H9 (cell line): ENCODE measurements at regions not wholly inside any gene's neighbourhood (a gene's known extent, or its start where the extent isn't known, plus 50 kb on each side); places are given as distances from the start of the nearest gene placed in this dataset.

ENCODE experiments used
- DNase-seq: peaks from one replicate; pipeline ENCODE4 v3.0.0-alpha.2; 2017
- H2AFZ ChIP-seq: one replicate; pipeline ENCODE4 v1.6.1; 2013; ENCODE audit warnings: mild to moderate bottlenecking, low read length, control low read depth, moderate library complexity
- H2AK5ac ChIP-seq: 2 replicates; pipeline ENCODE4 v1.6.1; 2013; ENCODE audit warnings: low read length, control low read depth, mixed read lengths; ENCODE audit not compliant: insufficient read length
- H2BK120ac ChIP-seq: one replicate; pipeline ENCODE4 v1.6.1; 2013; ENCODE audit warnings: low read depth, mild to moderate bottlenecking, low read length, control low read depth, inconsistent platforms; ENCODE audit not compliant: poor library complexity, severe bottlenecking
- H2BK12ac ChIP-seq: 2 replicates; pipeline ENCODE4 v1.6.1; 2013; ENCODE audit warnings: low read length, control low read depth, mixed read lengths, low read depth; ENCODE audit not compliant: insufficient read length
- H2BK15ac ChIP-seq: 2 replicates; pipeline ENCODE4 v1.6.1; 2013; ENCODE audit warnings: low read depth, low read length, control low read depth
- H2BK20ac ChIP-seq: one replicate; pipeline ENCODE4 v1.6.1; 2013; ENCODE audit warnings: low read depth, mild to moderate bottlenecking, low read length, control low read depth, inconsistent platforms; ENCODE audit not compliant: poor library complexity, severe bottlenecking
- H2BK5ac ChIP-seq: 2 replicates; pipeline ENCODE4 v1.6.1; 2013; ENCODE audit warnings: low read length, control low read depth, mixed read lengths; ENCODE audit not compliant: insufficient read length
- H3K14ac ChIP-seq: 2 replicates; pipeline ENCODE4 v1.6.1; 2013; ENCODE audit warnings: low read length, control low read depth; ENCODE audit not compliant: insufficient read depth
- H3K18ac ChIP-seq: 2 replicates; pipeline ENCODE4 v1.6.1; 2013; ENCODE audit warnings: low read depth, mild to moderate bottlenecking, mixed read lengths, low read length, control low read depth; ENCODE audit not compliant: insufficient read length
- H3K23ac ChIP-seq: 2 replicates; pipeline ENCODE4 v1.6.1; 2013; ENCODE audit warnings: low read length, control low read depth, mixed read lengths, low read depth; ENCODE audit not compliant: insufficient read length
- H3K23me2 ChIP-seq: 2 replicates; pipeline ENCODE4 v1.6.1; 2013; ENCODE audit warnings: low read depth, mild to moderate bottlenecking, mixed read lengths, low read length, control low read depth; ENCODE audit not compliant: insufficient read length, poor library complexity, severe bottlenecking
- H3K27ac ChIP-seq: 2 replicates; pipeline ENCODE4 v1.5.1; 2013; ENCODE audit warnings: low read length, control low read depth, mixed read lengths, low read depth; ENCODE audit not compliant: insufficient read length
- H3K27me3 ChIP-seq: 2 replicates; pipeline ENCODE4 v1.6.1; 2013; ENCODE audit warnings: low read length, control low read depth, inconsistent platforms; ENCODE audit not compliant: insufficient read depth
- H3K4ac ChIP-seq: 2 replicates; pipeline ENCODE4 v1.6.1; 2013; ENCODE audit warnings: low read depth, mild to moderate bottlenecking, control low read depth, inconsistent platforms, low read length, moderate library complexity
- H3K4me1 ChIP-seq: 2 replicates; pipeline ENCODE4 v1.6.1; 2013; ENCODE audit warnings: low read length, control low read depth, inconsistent platforms; ENCODE audit not compliant: insufficient read depth
- H3K4me2 ChIP-seq: 2 replicates; pipeline ENCODE4 v1.6.1; 2013; ENCODE audit warnings: low read length, control low read depth, mixed read lengths; ENCODE audit not compliant: insufficient read length, insufficient read depth
- H3K56ac ChIP-seq: 2 replicates; pipeline ENCODE4 v1.6.1; 2013; ENCODE audit warnings: low read depth, mild to moderate bottlenecking, mixed read lengths, low read length, control low read depth; ENCODE audit not compliant: insufficient read length
- H3K79me1 ChIP-seq: 2 replicates; pipeline ENCODE4 v1.6.1; 2013; ENCODE audit warnings: low read depth, mild to moderate bottlenecking, moderate library complexity, low read length, control low read depth, inconsistent platforms; ENCODE audit not compliant: insufficient read depth, poor library complexity, severe bottlenecking
- H3K79me2 ChIP-seq: 2 replicates; pipeline ENCODE4 v1.6.1; 2013; ENCODE audit warnings: low read length, control low read depth, inconsistent platforms; ENCODE audit not compliant: insufficient read depth
- H3K9ac ChIP-seq: 2 replicates; pipeline ENCODE4 v1.6.1; 2013; ENCODE audit warnings: low read length, control low read depth, mixed read lengths; ENCODE audit not compliant: insufficient read length; ENCODE audit errors: extremely low read depth
- H3K9me3 ChIP-seq: one replicate; pipeline ENCODE4 v1.6.1; 2013; ENCODE audit warnings: low read depth, low read length, inconsistent platforms; ENCODE audit not compliant: control insufficient read depth
- H3T11ph ChIP-seq: one replicate; pipeline ENCODE4 v1.6.1; 2013; ENCODE audit warnings: mild to moderate bottlenecking, low read length, control low read depth, inconsistent platforms
- H4K20me1 ChIP-seq: one replicate; pipeline ENCODE4 v1.6.1; 2013; ENCODE audit not compliant: control insufficient read depth, insufficient read length, insufficient read depth
- H4K5ac ChIP-seq: 2 replicates; pipeline ENCODE4 v1.6.1; 2013; ENCODE audit warnings: low read depth, mild to moderate bottlenecking, mixed read lengths, low read length, control low read depth; ENCODE audit not compliant: insufficient read length
- H4K8ac ChIP-seq: replicated peaks from 2 replicates; pipeline ENCODE4 v1.6.1; 2013; ENCODE audit warnings: low read length, control low read depth, mixed read lengths, low read depth; ENCODE audit not compliant: insufficient read length
- H4K91ac ChIP-seq: 2 replicates; pipeline ENCODE4 v1.6.1; 2013; ENCODE audit warnings: low read depth, mild to moderate bottlenecking, moderate library complexity, mixed read lengths, low read length, control low read depth; ENCODE audit not compliant: insufficient read length
- H3K27ac Mint-ChIP-seq, 3 experiments: 2 replicates in 2 of 3; 3 replicates in 1 of 3; pipeline ENCODE4 v1.8.0; 2020 to 2021; ENCODE audit warnings: mixed read lengths in 3 of 3, mild to moderate bottlenecking in 1 of 3, moderate library complexity in 1 of 3
- H3K27me3 Mint-ChIP-seq: 2 replicates; pipeline ENCODE4 v1.8.0; 2021; ENCODE audit warnings: low read depth, mild to moderate bottlenecking, moderate library complexity, mixed read lengths
- H3K36me3 Mint-ChIP-seq, 3 experiments: 2 replicates in 2 of 3; 3 replicates in 1 of 3; pipeline ENCODE4 v1.8.0; 2020 to 2021; ENCODE audit warnings: low read depth in 3 of 3, mixed read lengths in 3 of 3; ENCODE audit not compliant: insufficient read depth in 1 of 3
- H3K4me1 Mint-ChIP-seq, 2 experiments: 2 replicates each; pipeline ENCODE4 v1.8.0; 2020; ENCODE audit warnings: mixed read lengths in 2 of 2
- H3K4me3 Mint-ChIP-seq, 2 experiments: 2 replicates in 1 of 2; 3 replicates in 1 of 2; pipeline ENCODE4 v1.8.0; 2020 to 2021; ENCODE audit warnings: mild to moderate bottlenecking in 2 of 2, mixed read lengths in 2 of 2, moderate library complexity in 1 of 2
- H3K9me3 Mint-ChIP-seq, 2 experiments: 2 replicates in 1 of 2; 3 replicates in 1 of 2; pipeline ENCODE4 v1.8.0; 2020; ENCODE audit warnings: mild to moderate bottlenecking in 2 of 2, mixed read lengths in 2 of 2, moderate library complexity in 1 of 2
- WGBS: extraction: QIAGEN DNeasy Blood & Tissue Kit; methylation state at CpG from one replicate; pipeline ENCODE4 v1.1.7; 2013; ENCODE audit warnings: missing lambda C conversion rate, low lambda C conversion rate, mixed read lengths; ENCODE audit not compliant: insufficient read length; ENCODE audit errors: extremely low coverage; 5-methylcytosine and 5-hydroxymethylcytosine counted together
- TF ChIP-seq, protein P1 (sequence below): fragments of 200-600 bp; sonication (generic); conservative IDR thresholded peaks from 3 replicates; pipeline ENCODE4 v1.8.0; 2021; ENCODE audit warnings: antibody characterized with exemption, mild to moderate bottlenecking

- Histone ChIP-seq H2BK120ac (no peak overlapping the region), H3K4me2 (no peak overlapping the region), H2BK20ac (no peak overlapping the region), H3T11ph (no peak overlapping the region), H3K23me2 (peaks cover 2% of the 10 kb centered on the region), H4K8ac (no peak overlapping the region), H3K23ac (no peak overlapping the region), H3K79me2 (no peaks in the 10 kb centered on the region), H2BK5ac (no peak overlapping the region), H2AK5ac (no peak overlapping the region), H4K5ac (no peak overlapping the region), H3K79me1 (no peaks in the 10 kb centered on the region), H2AFZ (no peak overlapping the region), H3K4ac (no peak overlapping the region; the same call in 1 of the 2 replicates), H4K20me1 (no peaks in the 10 kb centered on the region), H3K14ac (no peak overlapping the region), H3K56ac (no peak overlapping the region), H3K27ac (no peak overlapping the region), H3K4me1 (peaks cover 5% of the 10 kb centered on the region; the same call in 1 of the 2 replicates), H2BK12ac (peak overlapping the region; percentile 99), H3K9ac (no peak overlapping the region), H2BK15ac (no peak overlapping the region), H3K18ac (no peak overlapping the region), H3K9me3 (no peaks in the 10 kb centered on the region), H4K91ac (no peak overlapping the region), H3K27me3 (no peaks in the 10 kb centered on the region)
- TF ChIP-seq, protein P1, sequence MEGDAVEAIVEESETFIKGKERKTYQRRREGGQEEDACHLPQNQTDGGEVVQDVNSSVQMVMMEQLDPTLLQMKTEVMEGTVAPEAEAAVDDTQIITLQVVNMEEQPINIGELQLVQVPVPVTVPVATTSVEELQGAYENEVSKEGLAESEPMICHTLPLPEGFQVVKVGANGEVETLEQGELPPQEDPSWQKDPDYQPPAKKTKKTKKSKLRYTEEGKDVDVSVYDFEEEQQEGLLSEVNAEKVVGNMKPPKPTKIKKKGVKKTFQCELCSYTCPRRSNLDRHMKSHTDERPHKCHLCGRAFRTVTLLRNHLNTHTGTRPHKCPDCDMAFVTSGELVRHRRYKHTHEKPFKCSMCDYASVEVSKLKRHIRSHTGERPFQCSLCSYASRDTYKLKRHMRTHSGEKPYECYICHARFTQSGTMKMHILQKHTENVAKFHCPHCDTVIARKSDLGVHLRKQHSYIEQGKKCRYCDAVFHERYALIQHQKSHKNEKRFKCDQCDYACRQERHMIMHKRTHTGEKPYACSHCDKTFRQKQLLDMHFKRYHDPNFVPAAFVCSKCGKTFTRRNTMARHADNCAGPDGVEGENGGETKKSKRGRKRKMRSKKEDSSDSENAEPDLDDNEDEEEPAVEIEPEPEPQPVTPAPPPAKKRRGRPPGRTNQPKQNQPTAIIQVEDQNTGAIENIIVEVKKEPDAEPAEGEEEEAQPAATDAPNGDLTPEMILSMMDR, result no peak
- H3K9me3 Mint-ChIP-seq, result no peaks in the 10 kb centered on the region
- H3K4me3 Mint-ChIP-seq, result no peak overlapping the region
- H3K4me1 Mint-ChIP-seq, result peaks cover 34% of the 10 kb centered on the region in 2 experiments
- H3K27me3 Mint-ChIP-seq, result no peaks in the 10 kb centered on the region
- DNase-seq, result no peak
- peak overlapping the region in 1 of 3 experiments; percentile 49; a peak in 2 of 7 replicates for H3K27ac Mint-ChIP-seq
- no CpG with 5 or more reads among the region's 4 CpGs for WGBS
- H3K36me3 Mint-ChIP-seq, result peaks cover 0 to 2% (median 0%) of the 10 kb centered on the region in 3 experiments; a peak in 3 of 7 replicates
These were observed 159.3 kb upstream of the CENPW start for GRCh38 chr6:126180585-126180984.
